ENCODE measurements at regions not wholly inside any gene's neighbourhood (a gene's known extent, or its start where the extent isn't known, plus 50 kb on each side); places are given as distances from the start of the nearest gene placed in this dataset.

DNA sequence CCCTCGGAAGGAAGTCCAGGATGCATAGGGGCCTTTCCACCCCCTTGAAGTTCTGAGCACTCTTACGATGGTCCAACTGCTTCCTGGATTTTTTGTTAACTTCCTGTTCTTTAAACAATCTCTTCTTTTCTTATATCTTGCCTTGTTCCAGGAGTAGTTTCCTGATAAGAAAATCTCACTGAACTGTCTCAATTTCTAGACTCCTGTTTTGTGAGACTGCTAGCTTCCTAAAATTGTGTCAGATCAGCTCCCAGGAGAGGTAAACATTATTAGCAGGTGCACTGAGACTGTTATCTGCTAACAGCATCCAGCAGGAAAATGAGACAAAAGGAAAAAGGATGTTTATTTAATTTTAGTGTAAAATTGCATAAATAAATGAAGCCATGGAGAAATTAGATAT lies 106.2 kb upstream of the PITRM1 start:
- H3K36me3 Mint-ChIP-seq: no peaks in the 10 kb centered on the region
- no peaks in the 10 kb centered on the region for H3K9me3 Mint-ChIP-seq
- ATAC-seq: no peak
- H3K4me3 Mint-ChIP-seq: no peak overlapping the region
- DNase-seq (ENCODE audit: low spot score in 2 of 2): no peak
- no peaks in the 10 kb centered on the region for H3K4me1 Mint-ChIP-seq
- no peak overlapping the region for H3K27ac Mint-ChIP-seq

- ATAC-seq: no peak
- Mint-ChIP-seq H3K4me3 (no peak overlapping the region), H3K9me3 (no peaks in the 10 kb centered on the region), H3K27ac (no peak overlapping the region), H3K4me1 (no peaks in the 10 kb centered on the region), H3K36me3 (no peaks in the 10 kb centered on the region)
- no peak for DNase-seq (ENCODE audit: low spot score in 2 of 2)
Measured at GRCh38 chr10:3277566-3277965, 105.0 kb upstream of the PITRM1 start.

DNA sequence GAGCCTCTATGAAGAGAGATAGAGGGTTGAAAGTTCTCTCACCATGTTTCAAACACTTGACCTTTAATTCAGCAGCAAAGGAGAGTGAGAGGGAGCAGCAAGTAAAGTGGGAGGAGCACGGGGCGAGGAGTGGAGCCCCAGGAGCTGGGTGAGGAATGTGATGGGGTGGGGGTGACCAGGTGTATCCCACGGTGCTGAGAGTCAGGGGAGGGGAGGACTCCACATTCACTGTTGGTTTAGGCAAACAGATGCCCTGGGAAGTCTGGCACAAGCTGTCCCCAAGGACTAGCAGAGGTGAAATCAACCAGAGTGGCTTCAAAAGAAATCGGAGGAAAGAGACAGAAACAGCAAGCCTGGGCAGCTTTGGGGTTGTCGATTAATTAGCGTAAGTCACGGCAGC lies 101.8 kb upstream of the PITRM1 start:
- ATAC-seq: no peak
- no peak overlapping the region for H3K27ac Mint-ChIP-seq
- no peak overlapping the region for H3K4me3 Mint-ChIP-seq
- no peak for DNase-seq (ENCODE audit: low spot score in 2 of 2)
- no peaks in the 10 kb centered on the region for H3K9me3 Mint-ChIP-seq
- no peaks in the 10 kb centered on the region for H3K4me1 Mint-ChIP-seq
- no peaks in the 10 kb centered on the region for H3K36me3 Mint-ChIP-seq

- Mint-ChIP-seq H3K9me3 (no peaks in the 10 kb centered on the region), H3K36me3 (no peaks in the 10 kb centered on the region), H3K27ac (no peak overlapping the region), H3K4me1 (no peaks in the 10 kb centered on the region), H3K4me3 (no peak overlapping the region)
- no peak for ATAC-seq
- DNase-seq (ENCODE audit: low spot score in 2 of 2): no peak
Measured at GRCh38 chr10:3273966-3274365, 101.4 kb upstream of the PITRM1 start.

- Mint-ChIP-seq H3K9me3 (no peaks in the 10 kb centered on the region), H3K4me3 (no peak overlapping the region), H3K4me1 (no peaks in the 10 kb centered on the region), H3K27ac (no peak overlapping the region), H3K36me3 (no peaks in the 10 kb centered on the region)
- DNase-seq (ENCODE audit: low spot score in 2 of 2) (no peak), ATAC-seq (no peak)
Measured at GRCh38 chr10:3272300-3272699, 99.7 kb upstream of the PITRM1 start.

DNA sequence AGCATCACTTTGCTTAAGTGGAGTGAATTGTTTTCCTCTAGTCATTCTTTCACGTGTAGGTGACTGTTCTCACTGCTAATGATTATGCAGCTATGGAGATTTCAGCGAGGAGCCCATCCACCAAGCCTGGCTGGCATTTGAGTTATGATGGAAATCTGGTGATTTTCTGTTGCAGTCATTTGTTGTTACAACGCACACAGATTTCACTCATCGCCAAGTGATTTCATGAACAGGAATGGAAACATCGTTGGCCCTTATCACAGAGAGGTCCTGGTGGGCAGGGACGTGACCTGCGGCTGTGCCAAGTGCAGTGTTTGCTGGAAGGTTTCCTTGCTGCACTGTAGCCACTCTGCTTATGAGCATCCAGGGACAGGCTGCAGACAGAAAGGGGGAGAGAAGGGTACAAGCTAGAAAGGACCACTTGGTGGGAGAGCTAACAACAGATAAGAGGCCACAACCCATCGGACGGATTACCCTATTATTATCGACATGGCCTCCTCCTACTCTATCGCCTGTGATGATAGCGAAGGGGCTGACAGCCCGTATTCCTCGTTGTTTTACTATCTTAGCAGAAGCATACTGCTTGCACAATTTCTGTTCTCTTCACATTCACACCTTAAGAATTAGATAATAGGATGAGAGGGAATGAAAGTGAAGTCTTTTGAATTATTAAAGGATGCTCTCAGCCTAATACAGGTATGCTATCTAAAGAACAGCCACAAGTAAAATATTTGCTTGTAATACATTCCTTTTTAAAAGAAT lies 99.0 kb upstream of the PITRM1 start:
- Mint-ChIP-seq H3K36me3 (no peaks in the 10 kb centered on the region), H3K4me1 (no peaks in the 10 kb centered on the region), H3K4me3 (no peak overlapping the region), H3K27ac (no peak overlapping the region), H3K9me3 (no peaks in the 10 kb centered on the region)
- no peak for ATAC-seq
- DNase-seq (ENCODE audit: low spot score in 2 of 2): no peak

DNA sequence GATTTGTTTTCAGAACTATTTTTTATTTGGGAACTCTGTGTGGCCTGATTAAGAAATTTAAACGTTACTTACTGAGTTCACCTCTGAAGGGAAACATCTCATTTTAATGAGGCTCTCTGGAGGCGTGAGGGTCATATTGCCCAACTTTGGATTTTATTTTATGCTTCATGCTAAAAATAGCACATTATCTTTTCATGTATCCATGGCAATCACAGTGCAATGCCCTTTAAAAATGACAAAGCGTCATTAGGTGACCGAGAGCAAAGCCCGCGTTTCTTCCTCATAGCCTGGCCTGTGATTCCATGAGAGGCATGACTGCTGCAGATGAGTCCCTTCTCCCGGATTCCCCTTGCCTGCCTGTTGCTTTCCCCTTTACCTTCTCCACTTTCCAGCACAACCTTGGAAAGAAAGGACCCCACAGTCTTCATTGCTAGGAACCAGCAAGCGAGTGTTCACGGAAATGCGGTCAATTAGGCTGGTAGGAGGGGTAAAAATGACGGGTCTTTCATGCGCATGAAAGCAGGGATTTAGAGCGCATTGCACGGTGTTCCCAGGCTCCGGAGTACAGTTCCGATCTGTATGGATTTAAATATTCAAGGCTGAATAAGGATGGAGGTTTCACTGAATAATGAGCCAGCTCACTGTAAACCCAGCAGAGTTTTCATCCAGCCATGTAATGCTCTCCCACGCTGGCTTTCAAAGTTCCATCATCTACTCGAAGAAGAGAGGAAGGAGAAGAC lies 98.2 kb upstream of the PITRM1 start:
- Mint-ChIP-seq H3K27ac (no peak overlapping the region), H3K36me3 (no peaks in the 10 kb centered on the region), H3K9me3 (no peaks in the 10 kb centered on the region), H3K4me1 (no peaks in the 10 kb centered on the region), H3K4me3 (no peak overlapping the region)
- no peak for DNase-seq (ENCODE audit: low spot score in 2 of 2)
- no peak for ATAC-seq

DNA sequence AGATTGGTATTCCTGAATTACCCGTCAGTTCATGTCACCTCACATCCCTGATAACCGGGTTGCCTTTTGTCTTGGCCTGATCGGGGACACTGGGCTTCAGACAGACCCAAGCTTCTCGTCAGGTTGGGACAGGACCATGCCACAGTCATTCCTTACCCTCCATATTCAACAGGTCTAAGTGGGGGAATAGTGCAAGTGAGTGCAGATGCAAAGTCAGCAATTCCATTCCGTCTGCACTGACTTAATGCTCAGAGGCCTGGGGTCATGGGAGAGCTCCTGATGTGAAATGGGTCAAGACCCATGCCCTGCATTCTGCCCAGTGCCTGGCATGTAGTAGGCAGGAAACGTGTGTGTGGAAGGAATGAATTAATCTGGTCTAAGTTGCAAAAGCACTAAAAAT lies 95.4 kb upstream of the PITRM1 start:
- H3K4me1 Mint-ChIP-seq: peaks cover 8% of the 10 kb centered on the region
- H3K4me3 Mint-ChIP-seq: no peak overlapping the region
- H3K36me3 Mint-ChIP-seq: no peaks in the 10 kb centered on the region
- ATAC-seq: peak; percentile 8
- H3K9me3 Mint-ChIP-seq: no peaks in the 10 kb centered on the region
- H3K27ac Mint-ChIP-seq: no peak overlapping the region
- DNase-seq (ENCODE audit: low spot score in 2 of 2): no peak

- DNase-seq (ENCODE audit: low spot score in 2 of 2): no peak
- Mint-ChIP-seq H3K36me3 (no peaks in the 10 kb centered on the region), H3K9me3 (no peaks in the 10 kb centered on the region), H3K4me1 (peaks cover 15% of the 10 kb centered on the region), H3K27ac (no peak overlapping the region), H3K4me3 (no peak overlapping the region)
- no peak for ATAC-seq
Measured at GRCh38 chr10:3265088-3265487, 92.5 kb upstream of the PITRM1 start.

GRCh38 chr10:3264161-3264761 lies 91.7 kb upstream of the PITRM1 start:
- Mint-ChIP-seq H3K27ac (no peak overlapping the region), H3K36me3 (no peaks in the 10 kb centered on the region), H3K9me3 (no peaks in the 10 kb centered on the region), H3K4me3 (no peak overlapping the region), H3K4me1 (peaks cover 15% of the 10 kb centered on the region)
- no peak for DNase-seq (ENCODE audit: low spot score in 2 of 2)
- ATAC-seq: no peak

GRCh38 chr10:3263747-3264146 lies 91.2 kb upstream of the PITRM1 start:
- Mint-ChIP-seq H3K9me3 (no peaks in the 10 kb centered on the region), H3K27ac (no peak overlapping the region), H3K4me3 (no peak overlapping the region), H3K4me1 (peaks cover 15% of the 10 kb centered on the region), H3K36me3 (no peaks in the 10 kb centered on the region)
- DNase-seq (ENCODE audit: low spot score in 2 of 2) (no peak), ATAC-seq (no peak)

- H3K27ac Mint-ChIP-seq: no peak overlapping the region
- ATAC-seq (no peak), DNase-seq (ENCODE audit: low spot score in 2 of 2) (no peak)
- no peaks in the 10 kb centered on the region for H3K36me3 Mint-ChIP-seq
- H3K9me3 Mint-ChIP-seq: no peaks in the 10 kb centered on the region
- H3K4me1 Mint-ChIP-seq: peaks cover 15% of the 10 kb centered on the region
- H3K4me3 Mint-ChIP-seq: no peak overlapping the region
Measured at GRCh38 chr10:3263082-3263481, 90.5 kb upstream of the PITRM1 start.

- Mint-ChIP-seq H3K4me3 (no peak overlapping the region), H3K4me1 (peaks cover 15% of the 10 kb centered on the region), H3K9me3 (no peaks in the 10 kb centered on the region), H3K27ac (no peak overlapping the region), H3K36me3 (no peaks in the 10 kb centered on the region)
- no peak for DNase-seq (ENCODE audit: low spot score in 2 of 2)
- no peak for ATAC-seq
Measured at GRCh38 chr10:3261921-3262320, 89.3 kb upstream of the PITRM1 start.

- no peak overlapping the region for H3K27ac Mint-ChIP-seq
- ATAC-seq (no peak), DNase-seq (ENCODE audit: low spot score in 2 of 2) (no peak)
- no peaks in the 10 kb centered on the region for H3K9me3 Mint-ChIP-seq
- no peaks in the 10 kb centered on the region for H3K36me3 Mint-ChIP-seq
- peaks cover 15% of the 10 kb centered on the region for H3K4me1 Mint-ChIP-seq
- H3K4me3 Mint-ChIP-seq: no peak overlapping the region
Measured at GRCh38 chr10:3260066-3260834, 87.7 kb upstream of the PITRM1 start.

DNA sequence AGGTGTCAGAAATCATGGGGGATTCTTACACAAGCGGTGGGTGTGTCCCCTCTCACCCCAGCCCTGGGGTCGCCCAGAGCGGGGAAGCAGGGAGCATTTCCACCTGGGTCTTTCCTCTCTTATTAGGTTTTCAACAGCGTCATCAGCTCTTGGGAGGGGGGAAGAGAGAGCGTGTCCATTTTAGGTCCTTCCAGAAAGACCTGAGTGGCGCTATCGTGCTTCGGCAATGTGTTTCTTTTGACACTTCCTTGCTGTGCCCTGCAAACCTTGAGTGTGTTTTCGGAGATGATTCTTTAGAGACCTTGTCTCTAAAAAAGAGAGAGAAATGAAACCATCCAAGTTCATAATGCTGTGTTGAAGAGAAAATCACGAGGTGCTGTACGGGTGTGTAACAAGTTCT lies 86.9 kb upstream of the PITRM1 start:
- Mint-ChIP-seq H3K36me3 (no peaks in the 10 kb centered on the region), H3K4me1 (peaks cover 15% of the 10 kb centered on the region), H3K4me3 (no peak overlapping the region), H3K27ac (no peak overlapping the region), H3K9me3 (no peaks in the 10 kb centered on the region)
- ATAC-seq: no peak
- no peak for DNase-seq (ENCODE audit: low spot score in 2 of 2)
